ENCODE measurements at regions not wholly inside any gene's neighbourhood (a gene's known extent, or its start where the extent isn't known, plus 50 kb on each side); places are given as distances from the start of the nearest gene placed in this dataset.

- ChIA-PET POLR2A (no interaction called here), RAD21 (ENCODE audit: unreplicated experiment) (no interaction called here), SMC1A (ENCODE audit: uncharacterized antibody, unreplicated experiment) (no interaction called here), CTCF (no interaction called here)
- Histone ChIP-seq H4K20me1 (ENCODE audit: control insufficient read depth, insufficient read depth) (no peaks in the 10 kb centered on the region), H3K4me2 (ENCODE audit: control insufficient read depth, insufficient read depth) (no peak overlapping the region), H2AFZ (ENCODE audit: control insufficient read depth, low read depth, low read length) (no peak overlapping the region), H3K9me3 (replicated peaks; ENCODE audit: control insufficient read depth, insufficient read depth, low read length) (no peaks in the 10 kb centered on the region), H3K9ac (ENCODE audit: control insufficient read depth, insufficient read depth, low read length) (no peak overlapping the region), H3K27me3 (replicated peaks in 1 of 2; ENCODE audit: control insufficient read depth in 2 of 2, insufficient read depth in 2 of 2, low read length in 1 of 2) (no peaks in the 10 kb centered on the region), H3K79me2 (ENCODE audit: control insufficient read depth, insufficient read depth, low read length) (no peaks in the 10 kb centered on the region), H3K36me3 (ENCODE audit: control insufficient read depth in 2 of 2, insufficient read depth in 2 of 2, low read length in 1 of 2) (no peaks in the 10 kb centered on the region), H3K4me3 (no peak overlapping the region), H3K4me1 (ENCODE audit: control insufficient read depth, insufficient read depth, low read length) (no peaks in the 10 kb centered on the region), H3K27ac (ENCODE audit: control insufficient read depth, insufficient read depth) (no peak overlapping the region)
- no peak for TF ChIP-seq BMI1 (IDR thresholded peaks at IDR 0.05; ENCODE audit: borderline replicate concordance)
- no peak for TF ChIP-seq KLF5 (IDR thresholded peaks at IDR 0.05; ENCODE audit: partially characterized antibody)
- no peak for TF ChIP-seq NR2C1 (IDR thresholded peaks at IDR 0.05)
- TF ChIP-seq, protein P1, sequence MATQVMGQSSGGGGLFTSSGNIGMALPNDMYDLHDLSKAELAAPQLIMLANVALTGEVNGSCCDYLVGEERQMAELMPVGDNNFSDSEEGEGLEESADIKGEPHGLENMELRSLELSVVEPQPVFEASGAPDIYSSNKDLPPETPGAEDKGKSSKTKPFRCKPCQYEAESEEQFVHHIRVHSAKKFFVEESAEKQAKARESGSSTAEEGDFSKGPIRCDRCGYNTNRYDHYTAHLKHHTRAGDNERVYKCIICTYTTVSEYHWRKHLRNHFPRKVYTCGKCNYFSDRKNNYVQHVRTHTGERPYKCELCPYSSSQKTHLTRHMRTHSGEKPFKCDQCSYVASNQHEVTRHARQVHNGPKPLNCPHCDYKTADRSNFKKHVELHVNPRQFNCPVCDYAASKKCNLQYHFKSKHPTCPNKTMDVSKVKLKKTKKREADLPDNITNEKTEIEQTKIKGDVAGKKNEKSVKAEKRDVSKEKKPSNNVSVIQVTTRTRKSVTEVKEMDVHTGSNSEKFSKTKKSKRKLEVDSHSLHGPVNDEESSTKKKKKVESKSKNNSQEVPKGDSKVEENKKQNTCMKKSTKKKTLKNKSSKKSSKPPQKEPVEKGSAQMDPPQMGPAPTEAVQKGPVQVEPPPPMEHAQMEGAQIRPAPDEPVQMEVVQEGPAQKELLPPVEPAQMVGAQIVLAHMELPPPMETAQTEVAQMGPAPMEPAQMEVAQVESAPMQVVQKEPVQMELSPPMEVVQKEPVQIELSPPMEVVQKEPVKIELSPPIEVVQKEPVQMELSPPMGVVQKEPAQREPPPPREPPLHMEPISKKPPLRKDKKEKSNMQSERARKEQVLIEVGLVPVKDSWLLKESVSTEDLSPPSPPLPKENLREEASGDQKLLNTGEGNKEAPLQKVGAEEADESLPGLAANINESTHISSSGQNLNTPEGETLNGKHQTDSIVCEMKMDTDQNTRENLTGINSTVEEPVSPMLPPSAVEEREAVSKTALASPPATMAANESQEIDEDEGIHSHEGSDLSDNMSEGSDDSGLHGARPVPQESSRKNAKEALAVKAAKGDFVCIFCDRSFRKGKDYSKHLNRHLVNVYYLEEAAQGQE (IDR thresholded peaks at IDR 0.05; ENCODE audit: low read depth, low read length) = no peak
- TF ChIP-seq SKIL (IDR thresholded peaks at IDR 0.05; ENCODE audit: low read depth, poor library complexity, severe bottlenecking) = no peak
- no peak for TF ChIP-seq ZNF24 (IDR thresholded peaks at IDR 0.05)
- TF ChIP-seq KAT2A (conservative IDR thresholded peaks at IDR 0.05; ENCODE audit: control insufficient read depth, low read depth, low read length) = no peak
- no peak for TF ChIP-seq EP300 (IDR thresholded peaks at IDR 0.05; ENCODE audit: borderline replicate concordance in 1 of 2, control insufficient read depth in 1 of 2, low read depth in 2 of 2, low read length in 2 of 2)
- TF ChIP-seq E2F4 (IDR thresholded peaks at IDR 0.05; ENCODE audit: low read depth, low read length) = no peak
- in situ Hi-C loops (cut with MboI) (no loop called here), intact Hi-C loops (cut with micrococcal nuclease; ENCODE audit: unreplicated experiment) (no loop called here)
- FAIRE-seq (no peak), DNase-seq (ENCODE audit: low read depth, low spot score) (no peak), ATAC-seq (no peak)
- WGBS (ENCODE audit: insufficient coverage, insufficient replicate concordance, low lambda C conversion rate, missing lambda C conversion rate) = 0% methylated on average over 1 of the region's 1 CpG
- no TSS peak for BruUV-seq (replicated peaks)
Observed at GRCh38 chr9:93812410-93812668, 142.8 kb downstream of the BARX1 start.
